ENCODE measurements at regions not wholly inside any gene's neighbourhood (a gene's known extent, or its start where the extent isn't known, plus 50 kb on each side); places are given as distances from the start of the nearest gene placed in this dataset.

DNA sequence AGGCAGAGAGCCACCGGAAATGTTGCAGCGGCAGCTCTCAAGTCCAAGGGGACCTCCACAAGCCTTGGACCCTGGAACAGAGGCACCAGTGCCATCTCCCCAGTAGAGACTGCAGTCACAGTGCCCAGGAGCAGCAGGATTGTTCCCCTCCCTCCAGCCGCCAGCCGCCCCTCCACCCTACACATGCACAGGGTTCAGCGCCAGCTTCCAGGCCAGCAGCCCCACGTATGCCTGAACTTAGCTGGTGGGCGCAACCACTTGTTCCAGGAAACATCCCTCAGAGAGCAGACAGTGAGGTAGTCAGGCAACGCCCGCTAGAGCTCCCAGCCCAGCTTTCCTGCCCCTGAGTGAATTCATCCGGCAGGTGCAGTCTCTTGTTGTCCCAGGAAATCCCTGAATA is 1098.1 kb upstream of the NCAM2 start:
- Histone ChIP-seq H3K27me3 (no peaks in the 10 kb centered on the region), H3K36me3 (no peaks in the 10 kb centered on the region), H3K27ac (replicated peaks in 1 of 4) (no peak overlapping the region), H3K4me1 (no peaks in the 10 kb centered on the region), H3K4me3 (no peak overlapping the region), H3K9me3 (no peaks in the 10 kb centered on the region)
- TF ChIP-seq, protein P1, sequence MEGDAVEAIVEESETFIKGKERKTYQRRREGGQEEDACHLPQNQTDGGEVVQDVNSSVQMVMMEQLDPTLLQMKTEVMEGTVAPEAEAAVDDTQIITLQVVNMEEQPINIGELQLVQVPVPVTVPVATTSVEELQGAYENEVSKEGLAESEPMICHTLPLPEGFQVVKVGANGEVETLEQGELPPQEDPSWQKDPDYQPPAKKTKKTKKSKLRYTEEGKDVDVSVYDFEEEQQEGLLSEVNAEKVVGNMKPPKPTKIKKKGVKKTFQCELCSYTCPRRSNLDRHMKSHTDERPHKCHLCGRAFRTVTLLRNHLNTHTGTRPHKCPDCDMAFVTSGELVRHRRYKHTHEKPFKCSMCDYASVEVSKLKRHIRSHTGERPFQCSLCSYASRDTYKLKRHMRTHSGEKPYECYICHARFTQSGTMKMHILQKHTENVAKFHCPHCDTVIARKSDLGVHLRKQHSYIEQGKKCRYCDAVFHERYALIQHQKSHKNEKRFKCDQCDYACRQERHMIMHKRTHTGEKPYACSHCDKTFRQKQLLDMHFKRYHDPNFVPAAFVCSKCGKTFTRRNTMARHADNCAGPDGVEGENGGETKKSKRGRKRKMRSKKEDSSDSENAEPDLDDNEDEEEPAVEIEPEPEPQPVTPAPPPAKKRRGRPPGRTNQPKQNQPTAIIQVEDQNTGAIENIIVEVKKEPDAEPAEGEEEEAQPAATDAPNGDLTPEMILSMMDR (IDR thresholded peaks at IDR 0.05): no peak
- no peak for TF ChIP-seq EP300 (IDR thresholded peaks at IDR 0.05)
- TF ChIP-seq POLR2AphosphoS5 (IDR thresholded peaks at IDR 0.05): no peak
- TF ChIP-seq POLR2A (IDR thresholded peaks at IDR 0.05; ENCODE audit: low read depth): no peak
- 100% methylated on average over 3 of the region's 10 CpGs for WGBS
- DNase-seq (ENCODE audit: extremely low spot score): no peak
- intact Hi-C loops (cut with DNase I): no loop called here

DNA sequence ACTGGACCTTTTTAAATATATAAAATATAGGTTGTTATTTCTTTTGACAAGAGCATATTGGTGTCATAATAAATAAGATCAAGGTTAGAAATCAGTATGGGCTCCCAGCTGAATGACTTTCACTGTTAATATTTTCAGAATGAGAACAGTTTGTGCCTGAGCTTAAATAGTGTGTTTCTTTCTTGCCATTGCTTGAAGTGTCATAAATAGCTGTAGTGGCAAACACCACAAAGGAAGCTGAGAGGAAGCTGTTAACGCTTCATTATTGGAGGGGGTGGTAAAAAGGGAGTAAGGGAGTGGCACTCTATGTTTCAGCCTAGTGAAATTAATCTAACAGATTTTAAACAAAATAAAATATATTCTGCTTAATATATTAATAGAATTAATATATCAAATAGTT is 1089.8 kb upstream of the NCAM2 start:
- Histone ChIP-seq H3K27me3 (no peaks in the 10 kb centered on the region), H3K36me3 (no peaks in the 10 kb centered on the region), H3K9me3 (no peaks in the 10 kb centered on the region), H3K4me3 (no peak overlapping the region), H3K4me1 (no peaks in the 10 kb centered on the region), H3K27ac (replicated peaks in 1 of 4) (no peak overlapping the region)
- 61% methylated on average over 1 of the region's 1 CpG for WGBS
- TF ChIP-seq POLR2AphosphoS5 (IDR thresholded peaks at IDR 0.05) (no peak), POLR2A (IDR thresholded peaks at IDR 0.05; ENCODE audit: low read depth) (no peak), EP300 (IDR thresholded peaks at IDR 0.05) (no peak)
- TF ChIP-seq, protein P1 (IDR thresholded peaks at IDR 0.05): no peak
- no peak for DNase-seq (ENCODE audit: extremely low spot score)
- intact Hi-C loops (cut with DNase I): no loop called here

DNA sequence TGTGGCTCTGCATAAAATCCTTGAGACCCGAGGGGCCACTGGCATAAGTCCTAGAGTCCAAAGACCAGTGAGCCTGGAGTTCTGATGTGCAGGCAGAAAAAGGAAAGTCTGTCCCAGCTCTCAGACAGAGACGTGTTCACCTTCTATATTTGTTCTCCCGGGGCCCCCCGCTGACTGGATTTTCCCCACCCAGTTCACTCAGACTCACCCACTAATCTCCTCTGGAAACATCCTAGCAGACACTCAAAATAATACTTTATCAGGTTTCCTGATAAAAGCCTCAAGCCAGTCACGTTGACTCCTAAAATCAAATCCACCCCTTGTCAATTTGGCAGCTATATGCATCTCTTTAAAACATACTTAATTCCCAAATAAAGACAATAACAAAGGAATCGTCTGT is 1084.2 kb upstream of the NCAM2 start:
- no peaks in the 10 kb centered on the region for H3K36me3 ChIP-seq
- intact Hi-C loops (cut with DNase I): no loop called here
- no peaks in the 10 kb centered on the region for H3K9me3 ChIP-seq
- TF ChIP-seq, protein P1 (IDR thresholded peaks at IDR 0.05): no peak
- TF ChIP-seq POLR2AphosphoS5 (IDR thresholded peaks at IDR 0.05): no peak
- no peak for TF ChIP-seq POLR2A (IDR thresholded peaks at IDR 0.05; ENCODE audit: low read depth)
- no peak for TF ChIP-seq EP300 (IDR thresholded peaks at IDR 0.05)
- no peaks in the 10 kb centered on the region for H3K4me1 ChIP-seq
- no peak overlapping the region for H3K4me3 ChIP-seq
- no peaks in the 10 kb centered on the region for H3K27me3 ChIP-seq
- no peak for DNase-seq (ENCODE audit: extremely low spot score)
- 78% methylated on average over 6 of the region's 6 CpGs for WGBS
- no peak overlapping the region for H3K27ac ChIP-seq (replicated peaks in 1 of 4)

DNA sequence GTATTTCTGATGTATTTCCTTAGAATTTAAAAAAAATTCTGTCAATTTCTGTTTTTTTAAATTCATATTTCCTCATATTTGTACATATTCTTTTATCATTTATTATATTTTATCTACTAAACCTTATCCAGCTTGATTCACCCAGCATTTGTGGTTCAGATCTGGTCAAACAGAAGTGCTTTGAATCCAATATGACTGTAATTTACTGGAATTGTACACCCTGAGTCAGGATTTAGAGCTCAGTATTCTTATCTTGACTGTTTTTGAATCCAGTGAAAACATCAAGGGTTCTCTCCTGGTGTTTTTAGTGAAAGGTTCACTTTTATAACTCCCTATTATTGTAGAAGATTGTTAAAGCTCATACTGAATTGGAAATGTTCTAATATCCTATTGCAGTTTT is 1077.0 kb upstream of the NCAM2 start:
- no peak for DNase-seq (ENCODE audit: extremely low spot score)
- TF ChIP-seq POLR2AphosphoS5 (IDR thresholded peaks at IDR 0.05) (no peak), EP300 (IDR thresholded peaks at IDR 0.05) (no peak), POLR2A (IDR thresholded peaks at IDR 0.05; ENCODE audit: low read depth) (no peak)
- TF ChIP-seq, protein P1 (IDR thresholded peaks at IDR 0.05): no peak
- Histone ChIP-seq H3K27ac (replicated peaks in 1 of 4) (no peak overlapping the region), H3K27me3 (no peaks in the 10 kb centered on the region), H3K4me1 (no peaks in the 10 kb centered on the region), H3K4me3 (no peak overlapping the region), H3K9me3 (no peaks in the 10 kb centered on the region), H3K36me3 (no peaks in the 10 kb centered on the region)
- intact Hi-C loops (cut with DNase I): no loop called here

DNA sequence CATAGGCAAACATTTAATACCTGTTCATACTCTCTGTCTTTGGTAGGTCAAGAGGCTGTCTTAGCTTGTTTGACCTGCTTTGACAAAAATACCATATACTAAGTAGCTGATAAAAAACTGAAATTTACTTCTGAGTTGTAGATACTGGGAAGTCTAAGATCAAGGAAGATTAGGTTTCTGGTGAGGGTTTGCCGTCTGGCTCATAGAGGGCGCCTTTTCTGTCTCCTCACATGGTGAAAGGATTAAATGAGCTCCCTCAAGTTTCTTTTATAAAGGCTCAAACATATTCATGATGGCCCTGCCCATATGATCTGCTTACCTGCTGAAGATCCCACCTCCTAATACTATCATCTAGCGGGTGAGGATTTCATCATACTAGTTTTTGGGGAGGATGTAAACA is 1076.1 kb upstream of the NCAM2 start:
- H3K9me3 ChIP-seq: no peaks in the 10 kb centered on the region
- intact Hi-C loops (cut with DNase I): no loop called here
- WGBS: 83% methylated on average over 3 of the region's 3 CpGs

More for the DNA sequence above, 1076.1 kb upstream of the NCAM2 start:
- H3K4me3 ChIP-seq: no peak overlapping the region
- H3K27ac ChIP-seq (replicated peaks in 1 of 4): no peak overlapping the region
- TF ChIP-seq POLR2AphosphoS5 (IDR thresholded peaks at IDR 0.05) (no peak), POLR2A (IDR thresholded peaks at IDR 0.05; ENCODE audit: low read depth) (no peak), EP300 (IDR thresholded peaks at IDR 0.05) (no peak)
- TF ChIP-seq, protein P1 (IDR thresholded peaks at IDR 0.05): no peak
- H3K36me3 ChIP-seq: no peaks in the 10 kb centered on the region
- no peaks in the 10 kb centered on the region for H3K27me3 ChIP-seq
- H3K4me1 ChIP-seq: no peaks in the 10 kb centered on the region
- no peak for DNase-seq (ENCODE audit: extremely low spot score)
